OCI-M1 (cell line): ENCODE measurements at regions not wholly inside any gene's neighbourhood (a gene's known extent, or its start where the extent isn't known, plus 50 kb on each side); places are given as distances from the start of the nearest gene placed in this dataset.

Experiments used
- DNase-seq: peaks from one replicate; lab custom pipeline; 2025; lab: John Stamatoyannopoulos, UW

DNA sequence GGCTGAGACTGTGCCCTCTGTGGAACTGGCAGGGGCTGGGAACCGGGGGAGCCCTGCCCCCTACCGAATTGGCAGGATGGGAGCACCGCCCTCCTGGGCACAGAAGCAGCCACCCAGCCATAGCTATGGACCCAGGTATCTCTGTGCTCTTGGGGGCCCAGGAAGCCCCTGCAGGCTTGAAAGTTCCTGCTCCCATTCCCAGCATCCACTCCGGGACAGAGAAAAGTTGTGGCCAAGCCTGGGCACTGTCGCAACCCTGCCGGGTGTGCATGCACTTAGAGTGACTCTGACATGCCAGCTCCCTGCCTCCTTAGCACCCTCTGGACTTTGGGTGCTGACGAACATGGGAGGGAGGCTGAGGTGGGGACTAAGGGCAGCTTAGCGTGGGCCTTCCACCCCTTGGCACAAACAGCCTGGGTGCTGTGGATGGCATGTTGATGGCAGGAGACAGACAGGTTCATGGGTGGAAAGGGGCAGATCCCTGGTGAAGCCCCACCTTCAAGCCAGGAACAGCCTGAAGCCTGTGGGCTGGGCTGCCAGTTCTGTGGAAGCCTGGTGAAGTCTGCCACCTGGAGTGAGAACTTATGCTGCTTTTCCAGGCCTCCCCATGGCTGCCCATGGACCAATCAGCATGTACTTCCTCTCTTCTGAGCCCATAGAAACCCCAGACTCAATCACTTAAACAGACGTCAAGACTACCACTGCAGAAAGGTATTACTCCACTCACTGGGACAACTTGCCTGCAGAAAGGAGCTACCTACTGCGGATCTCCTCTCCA lies 279.0 kb downstream of the ATXN7L3B start:
- peak; percentile 22 for DNase-seq

DNA sequence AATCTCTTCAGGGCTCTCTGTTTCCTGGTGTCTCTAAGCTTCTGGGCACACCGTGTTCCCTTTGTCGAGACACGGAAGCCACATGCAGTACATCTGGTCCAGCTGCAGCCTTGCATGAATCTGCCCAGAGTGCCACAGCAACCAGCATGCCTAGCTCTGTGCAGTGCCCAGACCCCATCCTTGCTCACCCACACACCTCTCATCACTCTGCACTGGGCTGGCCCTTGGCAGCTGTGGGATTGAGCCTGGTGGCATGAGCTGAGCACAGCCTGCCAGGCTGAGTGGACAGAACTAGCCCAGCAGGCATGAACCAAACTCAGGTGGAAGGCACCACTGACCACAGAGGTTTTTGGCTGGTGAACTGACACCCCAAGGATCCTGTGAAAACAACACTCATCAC lies 279.9 kb downstream of the ATXN7L3B start:
- DNase-seq, result no peak

DNA sequence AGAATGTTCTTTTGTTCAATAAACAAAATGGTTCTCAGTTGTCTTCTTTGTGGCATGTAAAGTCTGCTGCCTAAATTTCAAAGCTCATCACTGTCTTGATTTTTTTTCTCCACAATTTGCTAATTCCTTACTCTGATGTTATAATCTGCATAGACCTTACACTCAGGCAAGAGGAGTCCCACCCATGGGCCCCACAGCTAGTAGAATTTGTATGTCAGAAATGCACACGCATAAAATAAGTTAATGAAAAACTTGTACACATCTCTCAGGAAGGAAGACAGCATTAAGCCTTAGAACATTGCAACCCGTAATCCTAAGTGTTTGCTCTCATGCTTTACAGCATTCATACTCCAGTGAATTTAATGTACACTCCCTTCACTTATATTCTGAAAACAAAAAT lies 280.8 kb downstream of the ATXN7L3B start:
- DNase-seq, result no peak

DNA sequence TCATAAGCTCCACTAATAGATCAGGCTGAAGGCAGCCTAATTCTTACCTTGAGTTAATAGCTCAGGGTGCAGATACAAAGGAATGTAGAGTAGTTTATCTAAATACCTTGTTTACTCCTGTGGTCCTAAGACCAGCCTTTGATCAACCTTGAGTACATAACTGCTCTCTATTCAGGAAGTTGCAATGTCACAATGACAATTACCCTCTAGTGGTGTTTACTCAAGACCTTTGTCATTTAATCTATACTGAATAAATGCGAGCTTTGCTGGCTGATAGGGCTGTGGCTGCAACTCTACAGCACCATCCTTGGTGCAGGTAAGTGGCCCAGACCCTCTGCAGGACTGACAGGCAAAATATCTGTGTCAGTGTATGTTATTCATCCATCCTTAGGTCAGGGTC lies 282.7 kb downstream of the ATXN7L3B start:
- no peak for DNase-seq

DNA sequence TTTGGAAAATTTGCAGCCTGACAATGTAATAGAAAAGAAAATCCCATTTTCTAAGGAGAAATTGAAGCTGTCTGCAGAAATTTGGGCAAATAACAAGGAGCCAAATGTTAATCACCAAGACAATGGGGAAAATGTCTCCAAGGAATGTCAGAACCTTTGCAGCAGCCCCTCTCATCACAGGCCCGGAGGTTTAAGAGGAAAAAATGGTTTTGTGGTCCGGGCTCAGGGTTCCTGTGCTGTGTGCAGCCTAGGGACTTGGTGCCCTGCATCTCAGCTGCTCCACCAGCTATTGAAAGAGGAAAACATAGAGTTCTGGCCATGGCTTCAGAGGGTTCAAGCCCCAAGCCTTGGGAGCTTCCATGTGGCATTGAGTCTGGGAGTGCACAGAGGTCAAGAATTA lies 298.9 kb downstream of the ATXN7L3B start:
- DNase-seq, result no peak

DNA sequence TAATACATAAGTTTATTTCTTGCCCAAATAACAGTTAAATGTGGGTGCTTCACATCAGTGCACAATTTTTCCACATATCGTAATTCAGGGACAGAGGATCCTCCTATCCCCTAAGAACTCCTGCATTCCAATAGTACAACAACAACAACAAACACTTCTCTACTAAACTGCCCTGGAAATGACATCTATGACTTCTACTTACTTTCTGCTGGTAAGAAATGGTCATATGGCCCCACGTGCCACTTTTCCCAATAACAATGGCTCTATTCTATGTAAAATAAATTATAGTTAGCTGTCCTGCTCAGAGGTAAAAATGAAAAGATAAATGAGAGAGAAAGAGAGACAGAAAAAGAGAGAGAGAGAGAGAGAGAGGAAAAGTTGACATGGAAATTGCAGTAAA lies 308.5 kb downstream of the ATXN7L3B start:
- DNase-seq, result no peak

DNA sequence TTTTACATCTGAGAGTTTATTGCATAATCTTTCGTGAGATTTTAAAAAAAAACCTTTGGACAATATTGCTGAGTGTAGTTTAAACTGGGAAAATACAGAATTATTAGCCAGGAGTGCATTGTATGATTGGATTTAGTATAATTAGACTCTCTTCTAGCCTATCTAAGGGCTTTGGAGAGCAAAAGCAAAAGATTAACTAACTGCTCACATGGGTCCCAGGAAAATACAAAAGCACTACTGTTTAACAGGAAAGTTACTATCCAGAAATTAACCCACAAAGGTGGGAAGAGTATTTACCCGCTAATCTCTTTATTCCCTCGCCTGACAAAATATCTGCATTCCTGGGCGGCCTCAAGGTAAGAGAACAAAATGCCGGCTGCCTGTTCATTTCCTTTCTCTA lies 309.5 kb downstream of the ATXN7L3B start:
- DNase-seq, result no peak

DNA sequence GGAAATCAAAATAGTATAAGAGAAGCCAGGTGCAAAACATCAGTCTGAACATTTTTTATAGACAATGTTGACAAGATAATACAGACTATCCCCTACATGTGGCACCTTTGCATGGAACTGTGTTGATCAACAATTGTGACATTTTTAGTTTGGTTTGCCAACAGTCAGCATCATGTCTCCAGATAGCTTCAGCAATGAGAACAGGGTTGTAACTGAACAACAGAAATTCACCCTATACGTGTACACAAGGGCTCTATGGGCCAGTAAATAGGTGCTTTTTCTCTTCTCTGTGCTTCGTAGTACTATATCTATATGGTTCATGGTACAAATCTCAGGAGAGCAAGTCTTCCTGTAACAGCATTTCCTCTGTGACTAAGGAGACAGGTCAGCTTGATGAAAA lies 310.4 kb downstream of the ATXN7L3B start:
- DNase-seq, result no peak

DNA sequence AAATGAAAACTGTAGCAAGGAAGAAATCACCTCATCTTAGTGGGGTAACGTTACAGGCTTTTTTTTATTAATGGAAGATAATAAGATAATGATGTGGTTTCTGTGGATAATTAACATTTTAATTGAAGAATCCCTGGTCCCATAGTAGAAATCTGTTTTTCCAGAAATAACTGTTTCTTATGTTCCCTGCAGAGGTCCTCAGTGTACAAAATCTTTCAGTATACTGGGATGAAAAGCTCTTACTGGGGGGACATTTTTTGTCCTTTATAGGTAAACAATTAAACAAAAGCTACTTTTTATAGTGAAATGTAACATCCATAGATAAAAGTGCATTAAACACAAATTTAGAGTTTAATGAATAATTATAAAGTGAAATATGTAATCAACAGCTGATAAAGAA lies 312.2 kb downstream of the ATXN7L3B start:
- peak; percentile 8 for DNase-seq

DNA sequence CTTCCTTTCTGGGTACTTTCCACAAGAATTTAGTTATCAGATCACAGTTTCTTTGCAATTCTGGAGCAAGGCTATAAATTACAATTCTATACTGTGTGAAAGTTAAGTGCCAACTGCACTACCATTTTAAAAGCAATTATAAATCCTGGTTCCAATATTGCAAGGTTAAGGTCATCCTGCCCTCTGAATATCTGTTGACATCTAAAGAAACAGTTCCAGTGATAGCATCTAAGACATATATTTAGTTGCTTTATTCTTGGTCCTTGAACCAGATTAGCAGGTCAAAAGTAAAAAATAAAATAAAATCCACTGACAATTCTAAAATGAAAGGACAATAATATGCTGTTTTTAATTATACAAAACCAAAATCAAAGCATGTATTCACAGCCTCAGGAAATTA lies 334.2 kb downstream of the ATXN7L3B start:
- no peak for DNase-seq

DNA sequence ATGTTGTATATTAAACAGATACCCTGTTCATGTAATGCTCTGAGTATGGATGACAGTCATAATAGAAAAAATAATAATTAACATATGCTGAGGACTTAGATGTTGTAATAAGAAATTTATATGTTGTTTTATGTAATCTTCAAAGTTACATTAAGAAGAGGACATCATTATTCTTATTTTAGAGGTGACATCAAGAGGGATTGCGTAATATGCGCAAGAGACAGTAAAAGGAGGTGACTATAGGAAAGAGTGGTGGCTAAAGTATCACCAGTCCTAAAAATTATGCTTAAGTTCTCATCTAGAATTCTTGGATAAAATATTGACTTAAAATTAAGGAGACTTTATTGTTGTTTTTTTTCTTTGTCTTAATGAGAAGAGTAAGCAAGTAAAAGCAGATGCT lies 323.9 kb downstream of the KCNC2 start:
- no peak for DNase-seq

DNA sequence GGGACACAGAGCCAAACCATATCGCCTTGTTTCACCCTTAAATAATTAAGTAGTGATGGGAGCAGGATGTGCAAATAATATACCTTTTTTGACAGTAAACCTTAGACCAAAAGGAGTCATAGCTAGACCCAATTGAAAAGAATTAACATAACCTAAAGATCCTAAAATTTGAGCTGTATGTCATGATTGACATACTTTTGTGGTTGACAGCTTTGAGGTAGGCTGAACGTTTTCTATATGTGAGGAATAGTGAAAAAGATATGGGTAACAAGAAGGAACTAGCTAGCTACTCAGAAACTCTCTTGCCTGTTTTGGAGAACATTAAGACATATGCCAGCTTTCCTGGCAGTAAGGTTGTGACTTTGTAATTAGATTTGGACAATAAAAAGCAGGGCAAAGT lies 320.6 kb downstream of the KCNC2 start:
- DNase-seq, result no peak

DNA sequence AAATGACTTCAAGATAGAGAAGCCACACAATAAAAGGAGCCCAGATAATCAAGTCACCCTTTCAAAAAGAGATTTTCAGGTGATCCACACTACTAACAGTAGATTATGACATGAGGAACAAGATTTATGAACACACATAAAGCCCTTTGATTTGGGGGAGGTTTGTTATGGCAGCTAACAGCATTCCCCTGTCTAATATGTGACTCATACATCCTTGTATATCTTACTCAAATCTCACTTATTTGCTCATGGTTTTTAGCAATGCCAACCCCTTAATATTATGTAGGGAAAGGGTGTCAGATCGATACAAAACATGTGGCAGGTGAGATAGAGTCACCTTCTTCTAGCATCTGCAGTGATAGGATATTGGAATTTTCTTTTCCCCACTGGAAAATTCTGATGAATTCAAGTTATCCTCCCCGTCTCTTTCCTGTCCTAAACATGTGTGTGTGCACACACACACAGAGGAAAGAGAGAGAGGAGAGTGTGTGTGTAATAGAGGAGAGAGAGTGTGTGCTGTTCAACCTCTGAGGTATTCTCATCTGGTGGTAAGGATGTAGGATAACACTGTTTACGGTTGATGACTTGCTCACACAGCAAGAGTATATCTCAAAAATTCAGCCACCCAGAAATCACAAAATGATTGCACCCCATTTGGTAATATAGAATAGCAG lies 319.9 kb downstream of the KCNC2 start:
- no peak for DNase-seq

DNA sequence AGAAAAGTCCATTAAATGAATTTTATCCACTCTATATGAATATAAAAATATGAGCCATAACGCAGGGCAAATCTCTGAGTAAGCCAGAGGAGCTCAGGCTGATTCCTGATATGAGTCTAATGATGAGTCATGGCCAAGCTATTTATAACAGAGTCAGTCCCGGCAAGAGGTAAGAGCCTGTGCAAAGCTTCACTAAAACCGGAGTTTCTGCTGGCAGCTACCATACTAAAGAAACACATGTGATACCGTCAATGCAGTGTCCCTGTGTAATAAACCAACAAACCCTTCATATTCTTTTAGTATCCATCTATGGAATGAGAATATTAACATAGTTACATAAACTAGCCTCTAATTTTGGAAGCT lies 319.4 kb downstream of the KCNC2 start:
- DNase-seq, result no peak

DNA sequence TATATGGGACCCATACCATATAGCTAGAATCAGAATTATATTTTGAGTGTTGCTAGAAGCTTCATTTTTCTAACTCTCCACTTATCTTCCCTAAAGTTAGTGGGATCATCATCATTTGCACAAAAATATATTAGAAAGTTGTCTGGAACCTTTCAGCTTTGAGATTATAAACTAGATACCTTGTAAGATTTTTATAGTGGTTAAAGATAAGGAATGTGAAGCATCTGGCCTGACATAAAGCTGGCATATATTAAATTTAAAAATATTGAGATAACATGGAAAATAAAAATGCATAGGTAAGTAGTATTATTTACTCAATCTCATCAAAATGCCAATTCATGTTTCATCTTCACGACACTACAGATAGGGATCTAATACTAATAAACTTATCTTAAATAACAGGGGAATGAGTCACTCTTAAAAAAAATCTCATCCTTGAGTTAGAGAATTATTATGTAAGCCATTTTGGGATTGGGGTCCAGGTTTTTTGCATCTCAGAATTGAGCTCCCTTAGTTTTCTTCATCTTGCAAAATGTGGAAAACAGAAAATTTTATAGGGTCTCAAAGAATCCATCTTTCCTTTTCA lies 318.5 kb downstream of the KCNC2 start:
- no peak for DNase-seq

DNA sequence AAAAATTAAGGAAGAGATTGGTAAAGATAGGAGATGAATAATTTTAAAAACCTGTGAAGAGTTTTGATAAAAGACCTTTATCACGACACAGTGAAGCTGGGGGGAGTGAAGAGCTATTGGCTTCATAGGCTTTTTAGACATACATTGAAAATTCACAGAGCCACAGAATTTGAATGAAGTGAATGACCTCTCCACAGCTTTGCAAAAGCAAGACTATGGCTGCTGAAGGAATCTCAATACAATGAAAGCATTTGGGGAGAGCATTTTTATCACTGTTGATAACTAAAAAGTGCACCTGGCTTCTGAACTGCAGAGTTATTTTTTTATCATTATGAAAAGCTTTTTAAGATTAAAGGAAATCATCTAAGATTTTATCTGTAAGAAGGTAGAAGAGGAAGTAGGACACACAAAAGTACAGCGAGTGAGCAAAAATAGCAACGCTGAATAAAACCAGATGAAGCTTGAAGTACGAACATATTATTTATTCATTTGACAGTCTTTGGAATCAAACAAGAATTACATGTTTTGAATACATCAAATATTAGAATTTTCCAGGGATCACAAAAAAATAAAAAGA lies 317.5 kb downstream of the KCNC2 start:
- no peak for DNase-seq

DNA sequence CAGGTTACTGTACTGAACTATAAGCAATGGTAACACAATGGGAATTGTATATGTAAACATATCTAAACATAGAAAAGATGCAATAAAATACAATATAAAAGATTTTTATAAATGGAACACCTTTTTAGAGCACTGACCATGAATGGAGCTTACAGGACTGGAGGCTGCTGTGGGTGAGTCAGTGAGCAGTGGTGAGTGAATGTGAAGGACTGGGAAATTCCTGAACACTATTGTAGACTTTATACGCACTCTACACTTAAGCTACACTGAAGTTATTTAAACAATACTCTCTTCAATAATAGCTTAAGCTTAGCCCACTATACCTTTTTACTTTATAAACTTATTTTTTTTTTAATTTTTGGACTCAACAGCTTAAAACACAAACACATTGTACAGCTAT lies 313.5 kb downstream of the KCNC2 start:
- no peak for DNase-seq

DNA sequence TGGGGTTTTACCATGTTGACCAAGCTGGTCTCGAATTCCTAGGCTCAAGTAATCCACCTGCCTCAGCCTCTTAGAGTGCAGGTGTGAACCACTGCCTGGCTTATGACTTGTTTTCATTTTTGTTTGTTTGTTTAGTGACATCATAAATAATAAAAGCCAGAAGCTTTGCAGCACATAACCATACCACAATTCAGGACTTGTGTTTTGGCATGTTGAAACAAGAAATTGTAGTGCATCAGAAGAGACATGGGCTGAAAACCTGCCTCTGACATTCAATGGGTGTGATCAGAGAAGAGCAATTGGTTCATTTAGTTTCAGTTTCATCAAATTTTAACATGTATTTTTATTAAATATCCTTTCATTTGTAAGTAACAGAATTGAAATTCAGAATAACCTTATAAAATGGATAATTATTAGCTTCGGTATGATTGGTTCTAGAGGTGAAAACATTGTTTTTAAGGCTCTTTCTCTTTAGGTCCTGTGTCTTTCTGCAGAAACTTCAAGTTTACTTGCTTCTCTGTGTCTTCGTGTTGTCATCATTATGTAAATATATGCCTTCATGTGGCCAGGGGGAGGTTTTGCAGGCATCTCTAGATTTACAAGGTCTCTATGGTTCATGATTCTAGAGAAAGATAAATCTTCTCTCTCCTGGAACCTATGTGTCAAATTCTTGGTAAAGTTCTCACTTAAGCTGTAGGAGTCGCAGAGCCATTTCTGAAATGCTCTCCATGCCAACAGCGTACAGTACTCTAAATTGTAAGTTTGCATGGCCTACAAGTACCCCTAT lies 312.0 kb downstream of the KCNC2 start:
- peak; percentile 15 for DNase-seq

DNA sequence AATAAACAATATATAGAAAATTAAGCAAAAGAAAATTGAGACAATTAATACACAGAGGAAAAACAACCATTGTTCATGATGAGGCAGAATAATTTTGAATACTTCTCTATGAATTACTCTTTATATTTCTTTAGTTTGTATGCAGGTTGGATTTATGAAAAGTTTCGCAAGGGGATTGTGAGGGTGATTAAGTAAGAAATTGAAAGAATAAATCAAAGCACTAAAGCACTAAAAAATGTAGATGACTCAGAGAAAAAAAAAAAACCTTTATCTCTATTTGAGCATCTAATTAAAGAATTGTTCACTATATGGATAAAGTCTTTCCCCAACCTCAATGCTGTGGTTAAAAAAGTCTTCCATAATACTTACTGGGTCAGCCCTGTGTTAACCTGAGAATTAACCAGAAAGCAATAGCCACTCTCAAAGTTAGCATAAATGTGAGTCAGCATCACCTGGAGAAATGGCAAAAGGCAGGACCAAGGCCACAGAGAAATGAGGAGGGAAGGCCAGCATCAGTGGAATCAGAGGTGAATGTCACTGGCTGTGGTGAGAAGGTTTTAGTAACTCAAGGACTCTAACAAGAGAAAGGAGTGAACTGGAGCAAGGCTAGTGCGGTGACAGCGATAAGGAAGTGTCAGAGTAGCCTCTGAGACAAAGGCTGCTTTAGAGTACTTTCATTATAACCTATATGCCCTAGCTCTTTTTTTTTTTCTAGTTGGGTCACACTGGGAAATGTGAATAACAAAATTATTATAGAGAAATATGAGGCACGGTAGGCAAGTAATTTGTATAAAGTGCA lies 310.4 kb downstream of the KCNC2 start:
- peak; percentile 29 for DNase-seq

DNA sequence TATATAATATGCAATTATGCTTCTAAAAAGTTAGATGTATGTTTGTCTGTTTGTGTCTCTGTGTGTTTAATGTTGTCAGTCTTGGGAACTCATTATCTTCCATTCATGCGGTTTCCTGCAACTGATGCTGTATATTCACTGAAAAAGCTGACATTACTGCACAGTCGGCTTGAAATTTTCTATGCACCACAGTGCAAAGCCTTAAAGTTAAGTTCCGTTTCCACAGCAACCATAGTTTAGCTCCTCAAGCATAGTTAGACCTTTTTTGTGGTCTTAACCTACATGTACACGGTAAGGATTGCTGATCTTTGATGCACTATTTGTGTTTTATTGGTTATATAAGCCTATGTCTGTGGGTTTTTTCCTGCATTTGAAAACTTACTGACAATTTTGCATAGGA lies 309.4 kb downstream of the KCNC2 start:
- no peak for DNase-seq

DNA sequence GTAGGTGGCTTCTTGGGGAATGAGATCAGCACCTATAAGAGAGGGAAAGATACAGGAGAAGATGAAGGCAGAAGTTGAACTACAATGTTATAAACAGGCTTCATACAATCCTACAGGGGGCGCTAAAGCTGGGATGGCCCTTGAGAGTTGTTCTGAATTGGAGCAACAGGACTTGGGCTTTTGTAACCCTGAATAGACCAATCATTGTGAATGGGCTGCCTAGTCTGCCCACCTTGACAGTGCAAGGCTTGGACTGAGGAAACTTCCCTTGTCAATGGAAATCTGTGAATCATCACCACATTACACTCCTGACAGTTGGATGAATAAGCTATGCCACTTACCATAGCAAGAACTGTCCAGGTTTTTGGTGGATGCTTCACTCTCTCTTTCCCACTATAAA lies 306.1 kb downstream of the KCNC2 start:
- DNase-seq, result peak; percentile 32

DNA sequence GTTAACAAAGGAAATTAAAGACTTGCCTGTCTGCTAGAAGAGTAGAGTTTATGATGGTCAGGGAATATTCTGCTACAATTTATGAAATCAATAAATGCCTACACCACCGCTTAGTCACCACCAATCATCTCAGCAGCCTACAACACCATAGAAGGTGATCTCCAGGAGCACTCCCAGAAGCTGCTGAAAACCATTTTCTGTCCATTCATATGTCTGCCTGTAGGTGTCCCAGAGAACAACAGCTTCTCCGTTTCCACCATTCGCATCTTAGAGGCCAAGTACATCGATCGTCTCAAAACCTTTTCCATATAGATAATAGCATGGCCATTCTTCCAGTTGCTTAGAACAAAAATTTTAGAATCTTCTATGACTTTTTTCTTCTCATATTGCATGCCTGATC lies 303.4 kb downstream of the KCNC2 start:
- DNase-seq, result no peak
